Transverse colon (tissue), 1 donor: ENCODE measurements at regions not wholly inside any gene's neighbourhood (a gene's known extent, or its start where the extent isn't known, plus 50 kb on each side); places are given as distances from the start of the nearest gene placed in this dataset.

Experiments used
- EP300 ChIP-seq: sonication (generic); formaldehyde crosslinking; IDR thresholded peaks from one replicate; pipeline ENCODE4 v1.6.1; 2017; ENCODE audit warnings: antibody characterized with exemption, low read depth
- POLR2A ChIP-seq: fragments of 450-650 bp; IDR thresholded peaks from one replicate; pipeline ENCODE4 v1.6.1; 2016; ENCODE audit warnings: antibody characterized with exemption, mild to moderate bottlenecking, moderate library complexity

DNA sequence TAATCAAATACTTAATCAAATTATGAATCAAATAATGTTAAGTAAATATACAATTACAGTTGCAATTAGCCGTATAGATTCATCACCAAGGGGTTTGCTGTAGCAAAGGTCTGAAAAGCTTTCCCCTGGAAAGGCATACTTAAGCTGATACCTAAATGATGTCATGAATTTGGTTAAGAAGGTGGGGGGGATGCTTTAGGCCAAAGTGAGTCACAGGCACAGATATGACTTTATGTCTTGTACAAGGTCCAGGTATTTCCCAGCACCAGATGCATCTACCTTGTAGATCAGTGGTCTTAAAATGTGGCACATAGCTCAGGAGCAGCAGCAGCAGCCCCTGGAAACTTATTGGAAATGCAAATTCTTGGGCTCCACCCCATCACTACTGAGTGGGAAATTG is 557.3 kb upstream of the CDH4 start:
- no peak for TF ChIP-seq POLR2A
- TF ChIP-seq EP300 = no peak
